Activated effector memory CD4-positive, alpha-beta T cell treated with anti-CD3 and anti-CD28 coated beads, Interleukin-2, amount 50 U/mL, for 16 hours (primary cell): ENCODE measurements at regions not wholly inside any gene's neighbourhood (a gene's known extent, or its start where the extent isn't known, plus 50 kb on each side); places are given as distances from the start of the nearest gene placed in this dataset.
"Not testable (repeated sequence)": the region's sequence is repeated elsewhere in the genome, so short reads cannot be mapped to it uniquely, and the experiment has no call there.

ENCODE experiments used
- DNase-seq: peaks from one replicate; pipeline ENCODE4 v3.0.0-alpha.2; 2020

DNA sequence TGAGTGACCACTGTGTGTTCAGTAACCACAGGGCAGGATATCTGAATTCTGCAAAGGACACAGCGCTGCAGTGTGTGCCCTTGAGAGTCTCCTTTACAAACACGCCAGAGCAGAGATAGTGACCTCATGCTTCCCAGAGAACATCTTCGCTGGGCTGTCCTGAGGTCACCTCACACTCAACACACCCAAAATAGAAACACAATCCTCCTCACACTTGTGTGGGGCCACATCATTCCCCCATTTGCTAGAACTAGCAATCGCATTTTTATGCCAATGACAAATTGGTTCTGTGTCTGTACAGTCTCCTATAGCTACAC is 140.1 kb upstream of the NRIP1 start:
- DNase-seq, result no peak

- DNase-seq, result no peak
Observed at GRCh38 chr21:15206514-15206913, 141.7 kb upstream of the NRIP1 start.

DNA sequence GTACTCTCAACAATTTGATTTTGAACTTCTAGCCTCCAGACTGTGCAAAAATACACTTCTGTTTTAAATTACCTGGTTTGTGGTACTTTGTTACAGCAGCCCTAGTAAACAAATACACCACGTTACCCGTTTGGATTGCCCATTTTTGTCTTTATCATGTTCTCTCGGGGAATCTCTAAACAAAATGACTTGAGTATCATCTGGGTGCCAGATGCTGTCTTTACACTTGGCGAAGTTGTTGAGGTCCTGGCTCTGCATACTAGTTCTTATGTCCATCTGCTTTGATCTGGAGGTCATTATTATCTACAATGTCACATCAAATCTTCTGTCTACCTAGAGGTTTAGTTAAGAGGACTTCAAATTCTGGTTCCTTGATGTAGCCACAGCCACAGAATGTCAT is 142.4 kb upstream of the NRIP1 start:
- DNase-seq, result no peak

DNA sequence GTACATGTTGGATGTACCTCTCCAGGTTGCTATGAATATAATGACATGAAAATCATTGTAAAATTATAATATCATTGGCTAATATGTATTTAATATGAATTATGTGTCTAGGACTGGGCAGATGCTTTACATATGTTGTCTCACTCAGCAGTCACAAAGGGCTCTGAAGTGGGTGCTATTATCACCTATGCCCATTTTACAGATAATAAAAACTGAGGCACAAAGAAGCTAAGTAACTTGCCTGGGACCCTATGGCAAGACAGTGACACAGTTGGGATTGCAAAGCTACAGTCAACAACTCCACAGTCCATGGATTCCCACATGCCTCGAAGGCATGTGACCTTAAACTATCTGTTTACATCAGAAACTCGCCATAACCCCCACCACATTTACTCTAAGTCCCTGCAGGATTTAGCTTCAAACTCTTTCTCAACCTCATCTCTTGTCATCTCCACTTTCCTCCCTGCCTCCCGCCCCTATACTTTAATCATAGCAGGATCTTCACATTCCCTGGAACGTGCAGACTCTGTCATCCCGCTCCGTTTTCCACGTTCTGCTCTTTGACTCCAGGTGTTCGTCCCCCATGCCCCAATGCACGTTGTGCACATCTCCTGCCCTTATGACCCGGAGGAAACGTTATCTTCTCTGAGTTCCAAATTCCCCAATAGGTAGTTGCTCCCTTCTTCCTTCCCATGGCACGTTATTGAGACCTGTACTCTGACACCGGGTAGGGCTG is 143.0 kb upstream of the NRIP1 start:
- DNase-seq, result no peak

GRCh38 chr21:15208786-15209185 is 144.0 kb upstream of the NRIP1 start:
- DNase-seq, result no peak

GRCh38 chr21:15209224-15209623 is 144.4 kb upstream of the NRIP1 start:
- no peak for DNase-seq

GRCh38 chr21:15210235-15210678 is 145.5 kb upstream of the NRIP1 start:
- no peak for DNase-seq

- no peak for DNase-seq
Observed at GRCh38 chr21:15211491-15212133, 146.8 kb upstream of the NRIP1 start.

DNA sequence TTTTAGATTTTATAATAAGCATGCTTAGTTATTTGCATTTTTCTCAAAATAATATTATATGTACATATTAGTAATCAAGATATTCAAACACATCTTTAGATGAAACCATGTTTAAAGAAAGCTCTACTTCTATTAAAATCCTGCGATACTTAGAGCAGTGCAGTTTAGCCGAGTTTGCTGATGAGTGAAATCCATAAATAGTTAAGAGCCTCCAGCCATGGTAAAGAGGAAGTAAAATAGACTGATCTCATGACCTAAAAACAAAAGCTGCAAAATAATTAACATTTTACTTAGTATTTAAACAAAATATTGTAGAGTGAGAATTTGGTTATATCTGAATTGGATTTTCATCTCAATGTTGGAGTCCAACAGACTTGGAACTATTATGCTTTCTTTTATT is 147.4 kb upstream of the NRIP1 start:
- no peak for DNase-seq

GRCh38 chr21:15218476-15218875 is 153.7 kb upstream of the NRIP1 start:
- not testable (repeated sequence) for DNase-seq

DNA sequence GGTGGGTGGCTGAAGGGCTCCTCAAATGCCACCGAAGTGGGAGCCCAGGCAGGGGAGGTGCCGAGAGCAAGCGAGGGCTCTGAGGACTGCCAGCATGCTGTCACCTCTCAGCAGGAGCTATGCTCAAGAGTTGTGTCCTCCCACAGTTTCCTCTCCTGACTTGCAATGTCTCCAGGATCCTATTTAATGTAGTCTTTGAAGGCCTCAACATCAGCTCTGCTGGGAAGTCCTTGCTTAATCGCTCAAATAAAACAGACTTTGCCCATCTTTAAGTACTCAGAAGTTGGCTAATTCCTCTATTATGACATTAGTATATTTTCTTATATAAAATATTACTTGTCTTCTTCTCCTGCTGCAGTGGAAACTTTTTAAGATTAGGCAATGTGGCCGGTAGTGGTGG is 154.2 kb upstream of the NRIP1 start:
- DNase-seq, result no peak

- DNase-seq, result no peak
Observed at GRCh38 chr21:15219894-15220293, 155.1 kb upstream of the NRIP1 start.

GRCh38 chr21:15221799-15222386 is 157.1 kb upstream of the NRIP1 start:
- DNase-seq, result no peak

DNA sequence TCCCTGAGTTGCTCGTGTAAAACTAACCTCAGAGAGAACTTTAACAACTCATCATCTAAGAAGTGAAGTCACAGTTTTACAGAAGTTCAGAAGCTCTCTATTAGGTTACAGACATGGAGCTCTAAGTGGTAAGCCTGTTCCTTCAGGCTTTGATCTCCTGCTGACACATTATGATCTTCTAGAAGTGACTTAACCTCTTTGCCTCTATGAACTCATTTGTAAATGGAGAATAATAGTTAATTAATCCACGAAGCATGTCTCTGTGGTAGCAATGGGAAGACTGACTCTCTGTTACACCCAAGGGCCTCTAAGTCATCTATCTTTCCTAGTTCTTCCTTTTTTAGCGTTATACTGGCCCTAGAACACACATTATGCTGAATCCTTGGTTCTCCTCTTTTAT is 157.9 kb upstream of the NRIP1 start:
- no peak for DNase-seq

GRCh38 chr21:15224346-15225086 is 159.7 kb upstream of the NRIP1 start:
- DNase-seq, result no peak

- DNase-seq, result no peak
Observed at GRCh38 chr21:15227919-15228318, 163.1 kb upstream of the NRIP1 start.

GRCh38 chr21:15229390-15229789 is 164.6 kb upstream of the NRIP1 start:
- DNase-seq, result no peak

- no peak for DNase-seq
Observed at GRCh38 chr21:15233611-15234010, 168.8 kb upstream of the NRIP1 start.

- DNase-seq, result no peak
Observed at GRCh38 chr21:15236111-15236510, 171.3 kb upstream of the NRIP1 start.

GRCh38 chr21:15240848-15241247 is 176.0 kb upstream of the NRIP1 start:
- no peak for DNase-seq

- DNase-seq, result no peak
Observed at GRCh38 chr21:15241997-15242736, 177.4 kb upstream of the NRIP1 start.

DNA sequence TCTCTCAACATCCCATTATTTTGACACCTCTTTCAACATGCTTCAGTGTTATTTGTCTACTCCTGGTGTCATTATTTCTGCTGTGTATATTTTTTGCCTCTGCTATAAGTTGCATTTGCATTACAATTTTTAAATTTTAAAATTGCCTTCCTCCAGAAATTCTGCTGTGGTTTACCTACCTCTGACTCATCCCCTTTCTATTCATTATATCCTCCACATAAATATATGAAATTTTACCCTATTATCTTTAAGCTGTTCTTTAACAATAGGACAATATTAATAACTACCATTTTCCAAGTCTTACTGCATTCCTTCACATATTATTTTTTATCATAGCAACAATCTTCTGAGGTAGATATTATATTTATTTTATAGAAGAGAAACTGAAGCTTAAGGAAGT is 178.1 kb upstream of the NRIP1 start:
- no peak for DNase-seq

DNA sequence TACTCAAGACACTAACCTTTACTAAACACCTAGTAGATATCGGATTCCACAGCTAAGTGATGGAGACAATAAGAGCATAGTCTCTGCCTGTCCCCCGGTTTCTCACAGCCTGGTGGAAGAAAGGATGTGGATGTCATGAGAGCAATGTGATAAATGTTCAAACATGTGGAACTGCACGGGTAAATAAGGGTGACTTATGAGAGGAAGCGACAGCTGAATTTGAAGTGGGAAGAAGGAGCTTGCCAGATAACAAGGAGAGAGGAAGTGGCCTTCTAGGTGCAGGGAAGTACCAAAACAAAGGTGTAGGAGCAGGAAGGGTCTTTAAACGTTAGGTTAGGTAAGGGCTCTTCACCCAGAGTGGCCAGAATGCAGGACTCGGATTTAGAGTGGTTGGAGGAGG is 178.6 kb upstream of the NRIP1 start:
- no peak for DNase-seq
